ENCODE measurements at regions not wholly inside any gene's neighbourhood (a gene's known extent, or its start where the extent isn't known, plus 50 kb on each side); places are given as distances from the start of the nearest gene placed in this dataset.

DNA sequence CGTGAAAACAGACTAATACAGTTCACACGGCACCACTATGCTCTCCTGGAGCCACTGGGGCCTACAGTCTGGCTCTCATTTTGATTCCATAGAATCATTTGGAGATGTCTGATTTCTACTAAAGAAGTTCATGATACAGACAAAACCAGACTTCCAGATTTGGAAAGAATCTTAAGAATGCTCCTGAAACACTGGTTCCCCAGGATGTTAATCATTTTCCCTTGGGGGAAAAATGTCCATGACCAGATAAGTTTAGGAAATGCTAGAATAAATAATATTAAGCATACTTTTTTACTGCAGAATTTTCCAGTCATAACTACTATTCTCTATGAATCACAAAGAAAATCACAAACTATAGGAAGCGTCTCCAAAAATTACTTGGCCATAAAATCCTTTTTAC, 63.0 kb upstream of the RGS7 start:
- Histone ChIP-seq H3K4me3 (no peak overlapping the region), H3K36me3 (no peaks in the 10 kb centered on the region), H3K27ac (no peak overlapping the region), H3K27me3 (peaks cover 0 to 25% of the 10 kb centered on the region in 2 donors), H3K4me1 (peaks cover 0 to 15% (median 9%) of the 10 kb centered on the region in 4 donors), H3K9me3 (no peaks in the 10 kb centered on the region)
- no peak for DNase-seq (ENCODE audit: low spot score in 2 of 2)
- TF ChIP-seq EP300 (IDR thresholded peaks at IDR 0.05) (no peak), POLR2A (IDR thresholded peaks at IDR 0.05) (no peak)
- TF ChIP-seq, protein P1, sequence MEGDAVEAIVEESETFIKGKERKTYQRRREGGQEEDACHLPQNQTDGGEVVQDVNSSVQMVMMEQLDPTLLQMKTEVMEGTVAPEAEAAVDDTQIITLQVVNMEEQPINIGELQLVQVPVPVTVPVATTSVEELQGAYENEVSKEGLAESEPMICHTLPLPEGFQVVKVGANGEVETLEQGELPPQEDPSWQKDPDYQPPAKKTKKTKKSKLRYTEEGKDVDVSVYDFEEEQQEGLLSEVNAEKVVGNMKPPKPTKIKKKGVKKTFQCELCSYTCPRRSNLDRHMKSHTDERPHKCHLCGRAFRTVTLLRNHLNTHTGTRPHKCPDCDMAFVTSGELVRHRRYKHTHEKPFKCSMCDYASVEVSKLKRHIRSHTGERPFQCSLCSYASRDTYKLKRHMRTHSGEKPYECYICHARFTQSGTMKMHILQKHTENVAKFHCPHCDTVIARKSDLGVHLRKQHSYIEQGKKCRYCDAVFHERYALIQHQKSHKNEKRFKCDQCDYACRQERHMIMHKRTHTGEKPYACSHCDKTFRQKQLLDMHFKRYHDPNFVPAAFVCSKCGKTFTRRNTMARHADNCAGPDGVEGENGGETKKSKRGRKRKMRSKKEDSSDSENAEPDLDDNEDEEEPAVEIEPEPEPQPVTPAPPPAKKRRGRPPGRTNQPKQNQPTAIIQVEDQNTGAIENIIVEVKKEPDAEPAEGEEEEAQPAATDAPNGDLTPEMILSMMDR (IDR thresholded peaks at IDR 0.05) = no peak
- 89 to 92% methylated on average over 3 of the region's 3 CpGs for WGBS, 2 donors

- Histone ChIP-seq H3K4me1 (no peaks in the 10 kb centered on the region), H3K36me3 (no peaks in the 10 kb centered on the region), H3K27me3 (peaks cover 0 to 2% of the 10 kb centered on the region in 2 donors), H3K4me3 (no peak overlapping the region), H3K27ac (no peak overlapping the region), H3K9me3 (no peaks in the 10 kb centered on the region)
- WGBS, 2 donors = 71% methylated on average over 1 of the region's 1 CpG
- DNase-seq (ENCODE audit: low spot score in 2 of 2) = no peak
- TF ChIP-seq EP300 (IDR thresholded peaks at IDR 0.05) = no peak
- TF ChIP-seq POLR2A (IDR thresholded peaks at IDR 0.05) = no peak
- TF ChIP-seq, protein P1 (IDR thresholded peaks at IDR 0.05) = no peak
Observed at GRCh38 chr1:241417258-241417657, 60.3 kb upstream of the RGS7 start.

DNA sequence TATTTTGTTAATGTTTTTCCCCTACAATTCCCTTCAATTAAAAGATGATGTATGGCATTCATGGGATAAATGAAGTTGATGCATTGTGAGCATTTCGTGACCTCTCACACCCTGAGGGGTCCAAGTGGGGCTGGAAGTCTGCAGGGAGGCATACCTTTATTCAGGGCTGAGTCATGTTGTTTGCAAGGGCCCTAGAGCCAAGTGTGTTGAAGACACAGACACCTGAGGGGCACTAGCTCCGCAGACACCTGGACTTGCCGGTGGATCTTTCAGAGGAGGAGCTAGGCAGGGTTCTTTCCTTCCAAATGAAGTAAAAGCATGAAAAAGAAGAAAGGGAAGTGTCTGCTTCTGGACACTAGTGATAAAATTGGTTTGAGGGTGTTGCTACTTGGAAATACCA, 57.0 kb upstream of the RGS7 start:
- WGBS, 2 donors = 72 to 87% methylated on average over 3 of the region's 3 CpGs

DNA sequence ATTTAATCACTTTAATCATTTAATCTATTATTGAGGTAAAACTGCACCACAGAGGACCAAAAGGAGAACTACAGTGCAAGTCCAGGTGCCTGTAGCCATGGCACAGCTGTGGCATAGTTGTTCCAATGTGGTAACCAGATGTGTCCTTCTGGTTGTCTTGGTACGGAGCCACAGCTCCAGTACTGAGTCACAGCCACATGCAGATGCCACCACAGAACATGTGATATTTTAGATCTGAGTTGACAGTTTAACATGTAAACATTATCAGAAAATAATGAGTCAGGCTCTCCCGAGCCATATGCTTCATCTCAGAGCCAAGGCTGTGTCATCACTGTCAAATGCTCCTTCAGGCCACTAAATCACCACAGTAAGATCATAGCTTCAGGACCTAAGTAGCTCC, 56.4 kb upstream of the RGS7 start:
- Histone ChIP-seq H3K4me1 (no peaks in the 10 kb centered on the region), H3K27ac (no peak overlapping the region), H3K4me3 (no peak overlapping the region), H3K9me3 (no peaks in the 10 kb centered on the region), H3K27me3 (no peaks in the 10 kb centered on the region), H3K36me3 (no peaks in the 10 kb centered on the region)
- no peak for TF ChIP-seq POLR2A (IDR thresholded peaks at IDR 0.05)
- TF ChIP-seq, protein P1 (IDR thresholded peaks at IDR 0.05) = no peak
- TF ChIP-seq EP300 (IDR thresholded peaks at IDR 0.05) = no peak
- WGBS, 2 donors = 62 to 73% methylated on average over 2 of the region's 2 CpGs
- DNase-seq (ENCODE audit: low spot score in 2 of 2) = no peak

More for the DNA sequence above, 57.0 kb upstream of the RGS7 start:
- Histone ChIP-seq H3K27me3 (no peaks in the 10 kb centered on the region), H3K9me3 (no peaks in the 10 kb centered on the region), H3K4me1 (no peaks in the 10 kb centered on the region), H3K27ac (no peak overlapping the region), H3K36me3 (no peaks in the 10 kb centered on the region), H3K4me3 (no peak overlapping the region)
- TF ChIP-seq EP300 (IDR thresholded peaks at IDR 0.05) (no peak), POLR2A (IDR thresholded peaks at IDR 0.05) (no peak)
- TF ChIP-seq, protein P1 (IDR thresholded peaks at IDR 0.05) = no peak
- no peak for DNase-seq (ENCODE audit: low spot score in 2 of 2)

GRCh38 chr1:241412646-241413045, 55.6 kb upstream of the RGS7 start:
- TF ChIP-seq POLR2A (IDR thresholded peaks at IDR 0.05) = no peak
- TF ChIP-seq, protein P1 (IDR thresholded peaks at IDR 0.05) = no peak
- no peak for TF ChIP-seq EP300 (IDR thresholded peaks at IDR 0.05)
- 88 to 91% methylated on average over 4 of the region's 4 CpGs for WGBS, 2 donors
- no peaks in the 10 kb centered on the region for H3K4me1 ChIP-seq
- H3K27me3 ChIP-seq = no peaks in the 10 kb centered on the region
- DNase-seq (ENCODE audit: low spot score in 2 of 2) = no peak
- H3K36me3 ChIP-seq = no peaks in the 10 kb centered on the region
- no peak overlapping the region for H3K27ac ChIP-seq
- H3K4me3 ChIP-seq = no peak overlapping the region
- H3K9me3 ChIP-seq = no peaks in the 10 kb centered on the region

Data from tibial nerve (tissue), 4 donors.